Activated CD8-positive, alpha-beta T cell treated with anti-CD3 and anti-CD28 coated beads for 36 hours (primary cell): ENCODE measurements at regions not wholly inside any gene's neighbourhood (a gene's known extent, or its start where the extent isn't known, plus 50 kb on each side); places are given as distances from the start of the nearest gene placed in this dataset.

Experiments
- ATAC-seq: fragments of 200-7000 bp; cut with Tn5 transposase; one replicate; pipeline ENCODE4 v1.10.0; 2021; ENCODE audit warnings: mild to moderate bottlenecking, moderate library complexity
- CTCF ChIA-PET: fragments of 350-600 bp; sonication (Branson Sonifier 250); formaldehyde crosslinking; loops from one replicate; lab custom pipeline; 2021; ENCODE audit warnings: antibody characterized with exemption; lab: Charles Lee
- POLR2A ChIA-PET: fragments of 350-600 bp; sonication (Branson Sonifier 250); formaldehyde crosslinking; loops from one replicate; lab custom pipeline; 2021; ENCODE audit warnings: antibody characterized with exemption; lab: Charles Lee
- DNase-seq: peaks from one replicate; pipeline ENCODE4 v3.0.0-alpha.2; 2020
- H3K27ac Mint-ChIP-seq: one replicate; pipeline ENCODE4 v1.8.0; 2021; ENCODE audit warnings: mild to moderate bottlenecking, mixed read lengths
- H3K27me3 Mint-ChIP-seq: one replicate; pipeline ENCODE4 v1.8.0; 2021; ENCODE audit warnings: mixed read lengths
- H3K36me3 Mint-ChIP-seq: one replicate; pipeline ENCODE4 v1.8.0; 2021; ENCODE audit warnings: low read depth, mixed read lengths
- H3K4me1 Mint-ChIP-seq: one replicate; pipeline ENCODE4 v1.8.0; 2021; ENCODE audit warnings: low read depth, mixed read lengths
- H3K4me3 Mint-ChIP-seq: one replicate; pipeline ENCODE4 v1.8.0; 2021; ENCODE audit warnings: mild to moderate bottlenecking, moderate library complexity, mixed read lengths
- H3K9me3 Mint-ChIP-seq: one replicate; pipeline ENCODE4 v1.8.0; 2021; ENCODE audit warnings: mixed read lengths
- CTCF ChIP-seq: fragments of 200-600 bp; IDR thresholded peaks from one replicate; pipeline ENCODE4 v1.8.0; 2022; ENCODE audit warnings: antibody characterized with exemption, mild to moderate bottlenecking
- intact Hi-C: fragments of 100-400 bp; cut with micrococcal nuclease; formaldehyde crosslinking; loops from one replicate; pipeline ENCODE4 v1.10.0; 2022

GRCh38 chr13:27730191-27730590 lies 62.1 kb upstream of the GSX1 start:
- intact Hi-C loops = no loop called here
- no peak for TF ChIP-seq CTCF
- DNase-seq = no peak
- no peak overlapping the region for H3K4me3 Mint-ChIP-seq
- CTCF ChIA-PET = interaction anchor here (1.4 kb wide), 1 partner anchor 96 kb away, joined by 3 read pairs; no protein-coding TSS in a partner anchor
- ATAC-seq = no peak
- H3K36me3 Mint-ChIP-seq = no peaks in the 10 kb centered on the region
- POLR2A ChIA-PET = no interaction called here
- no peaks in the 10 kb centered on the region for H3K9me3 Mint-ChIP-seq
- H3K4me1 Mint-ChIP-seq = peaks cover 8% of the 10 kb centered on the region
- H3K27me3 Mint-ChIP-seq = peaks cover 11% of the 10 kb centered on the region
- no peak overlapping the region for H3K27ac Mint-ChIP-seq
